Epidermal melanocyte (primary cell): ENCODE measurements at regions not wholly inside any gene's neighbourhood (a gene's known extent, or its start where the extent isn't known, plus 50 kb on each side); places are given as distances from the start of the nearest gene placed in this dataset.

Experiments used
- DNase-seq: peaks from one replicate; pipeline ENCODE4 v3.0.0; 2011; ENCODE audit warnings: low spot score; ENCODE audit not compliant: insufficient read length

GRCh38 chr6:165986914-165987482 lies 180.7 kb downstream of the TBXT start:
- DNase-seq: no peak

- DNase-seq: no peak
These were observed 181.2 kb downstream of the TBXT start for GRCh38 chr6:165986311-165986913.

GRCh38 chr6:165985806-165986299 lies 181.8 kb downstream of the TBXT start:
- DNase-seq: no peak

GRCh38 chr6:165985281-165985805 lies 182.3 kb downstream of the TBXT start:
- no peak for DNase-seq

GRCh38 chr6:165984729-165985275 lies 182.8 kb downstream of the TBXT start:
- DNase-seq: no peak

GRCh38 chr6:165983112-165984072 lies 184.3 kb downstream of the TBXT start:
- no peak for DNase-seq

- no peak for DNase-seq
These were observed 189.2 kb downstream of the TBXT start for GRCh38 chr6:165978476-165978875.

GRCh38 chr6:165976684-165977083 lies 191.0 kb downstream of the TBXT start:
- no peak for DNase-seq

- no peak for DNase-seq
These were observed 192.8 kb downstream of the TBXT start for GRCh38 chr6:165974817-165975216.

GRCh38 chr6:165973473-165973872 lies 194.2 kb downstream of the TBXT start:
- no peak for DNase-seq

- no peak for DNase-seq
These were observed 195.4 kb downstream of the TBXT start for GRCh38 chr6:165972139-165972802.

GRCh38 chr6:165971202-165971601 lies 196.4 kb downstream of the TBXT start:
- no peak for DNase-seq

- DNase-seq: no peak
These were observed 197.7 kb downstream of the TBXT start for GRCh38 chr6:165970001-165970400.

- no peak for DNase-seq
These were observed 198.5 kb downstream of the TBXT start for GRCh38 chr6:165969184-165969583.

- no peak for DNase-seq
These were observed 199.2 kb downstream of the TBXT start for GRCh38 chr6:165968408-165968807.

GRCh38 chr6:165967810-165968407 lies 199.7 kb downstream of the TBXT start:
- DNase-seq: no peak

GRCh38 chr6:165963750-165964149 lies 203.9 kb downstream of the TBXT start:
- DNase-seq: no peak

- no peak for DNase-seq
These were observed 205.3 kb downstream of the TBXT start for GRCh38 chr6:165962366-165962765.

GRCh38 chr6:165961233-165961632 lies 206.4 kb downstream of the TBXT start:
- DNase-seq: no peak

- DNase-seq: no peak
These were observed 207.0 kb downstream of the TBXT start for GRCh38 chr6:165960695-165961094.

GRCh38 chr6:165959627-165960026 lies 208.0 kb downstream of the TBXT start:
- no peak for DNase-seq
